GM12892 (cell line): ENCODE measurements at regions not wholly inside any gene's neighbourhood (a gene's known extent, or its start where the extent isn't known, plus 50 kb on each side); places are given as distances from the start of the nearest gene placed in this dataset.

Experiments
- POLR2A ChIP-seq: IDR thresholded peaks from 2 replicates; pipeline ENCODE4 v1.6.1; 2011; ENCODE audit warnings: low read depth, low read length, control low read depth
- POLR2AphosphoS5 ChIP-seq: IDR thresholded peaks from 2 replicates; pipeline ENCODE4 v1.6.1; 2011; ENCODE audit warnings: low read depth, low read length, control low read depth

DNA sequence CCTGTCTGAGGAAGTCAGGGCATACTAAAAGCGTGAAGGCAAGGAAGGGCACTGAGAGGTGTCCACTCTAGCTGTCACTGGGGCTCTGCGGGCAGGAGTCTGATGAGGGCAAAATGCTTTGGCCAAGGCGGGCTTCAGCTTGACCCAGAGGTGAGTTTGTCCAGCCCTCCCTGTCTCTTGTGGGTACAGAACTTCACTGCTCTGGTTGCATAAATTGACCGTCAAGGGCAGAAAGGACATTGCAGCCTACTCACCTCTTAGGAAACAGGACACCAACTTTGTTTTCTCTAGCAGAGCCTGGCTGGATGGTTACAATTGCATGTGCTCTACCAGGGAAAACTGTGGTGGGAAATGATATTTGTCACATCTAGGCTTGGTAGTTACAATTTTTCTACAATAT is 170.9 kb downstream of the TMEM38B start:
- TF ChIP-seq POLR2A = no peak
- TF ChIP-seq POLR2AphosphoS5 = no peak
